Activated CD4-positive, alpha-beta T cell treated with anti-CD3 and anti-CD28 coated beads, Interleukin-2, amount 50 U/mL, for 1 hour (primary cell): ENCODE measurements at regions not wholly inside any gene's neighbourhood (a gene's known extent, or its start where the extent isn't known, plus 50 kb on each side); places are given as distances from the start of the nearest gene placed in this dataset.
"Not testable (repeated sequence)": the region's sequence is repeated elsewhere in the genome, so short reads cannot be mapped to it uniquely, and the experiment has no call there.

ENCODE experiments used
- DNase-seq: peaks from one replicate; pipeline ENCODE4 v3.0.0-alpha.2; 2020

DNA sequence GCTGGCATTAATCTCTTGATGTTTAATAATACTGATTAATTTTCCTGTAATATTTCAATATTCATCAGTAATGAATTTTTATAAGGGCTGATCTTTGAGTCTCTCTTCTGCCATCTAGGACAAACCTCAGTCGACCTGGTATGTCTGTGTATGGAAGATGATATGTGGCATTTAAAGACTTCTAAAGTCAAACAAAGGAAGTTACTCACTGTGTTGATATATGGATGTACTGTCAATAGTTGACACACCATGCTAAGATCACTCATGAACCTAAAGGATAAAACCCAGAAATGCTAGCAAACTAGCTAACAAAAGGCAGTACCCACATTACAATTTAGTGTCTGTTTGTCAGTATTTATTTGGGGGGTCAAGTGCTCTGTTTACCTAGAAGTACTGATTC is 380.7 kb upstream of the GOT2 start:
- DNase-seq, result no peak

GRCh38 chr16:59113004-59113670 is 379.0 kb upstream of the GOT2 start:
- no peak for DNase-seq

GRCh38 chr16:59111280-59111679 is 377.2 kb upstream of the GOT2 start:
- no peak for DNase-seq

- DNase-seq, result no peak
Observed at GRCh38 chr16:59108374-59108773, 374.3 kb upstream of the GOT2 start.

- not testable (repeated sequence) for DNase-seq
Observed at GRCh38 chr16:59096682-59097081, 362.6 kb upstream of the GOT2 start.

- no peak for DNase-seq
Observed at GRCh38 chr16:59090541-59090940, 356.4 kb upstream of the GOT2 start.

DNA sequence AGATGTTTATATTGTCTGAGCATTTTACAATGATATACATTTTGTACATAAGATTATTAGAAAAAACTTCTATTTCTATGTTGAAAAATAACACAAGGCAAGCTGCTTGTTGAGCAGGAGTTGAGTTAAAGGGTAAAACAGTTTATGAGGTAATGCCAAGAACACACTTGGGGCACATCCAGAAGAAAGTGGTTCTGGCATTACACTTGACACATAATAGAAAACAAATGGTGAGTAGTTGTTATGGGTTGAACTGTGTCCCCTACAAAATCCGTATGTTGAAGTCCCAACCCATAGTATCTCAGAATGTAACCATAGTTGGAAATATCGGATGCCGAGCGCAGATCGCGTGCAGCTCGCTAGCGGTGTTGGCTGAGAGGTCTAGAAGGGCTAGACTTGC is 354.3 kb upstream of the GOT2 start:
- DNase-seq, result no peak

GRCh38 chr16:59087641-59088040 is 353.5 kb upstream of the GOT2 start:
- DNase-seq, result no peak

- no peak for DNase-seq
Observed at GRCh38 chr16:59067205-59067604, 333.1 kb upstream of the GOT2 start.

DNA sequence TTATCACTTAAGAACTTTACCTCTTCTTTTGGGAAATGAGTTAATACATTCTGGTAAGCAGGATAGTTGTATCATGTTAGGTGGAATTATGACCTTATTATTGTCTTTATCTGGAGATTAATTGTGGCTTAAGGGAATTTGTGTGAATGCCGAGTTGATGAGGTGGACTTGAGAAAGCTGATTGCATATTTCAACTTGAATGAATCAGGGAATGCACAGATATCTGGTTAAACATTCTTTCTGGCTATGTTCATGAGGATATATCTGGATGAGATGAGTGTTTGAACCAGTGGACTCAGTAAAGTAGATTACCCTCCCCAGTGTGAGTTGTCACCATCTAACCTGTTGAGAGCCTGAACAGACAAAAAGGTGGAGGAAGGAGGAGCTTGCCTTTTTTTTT is 326.1 kb upstream of the GOT2 start:
- no peak for DNase-seq

DNA sequence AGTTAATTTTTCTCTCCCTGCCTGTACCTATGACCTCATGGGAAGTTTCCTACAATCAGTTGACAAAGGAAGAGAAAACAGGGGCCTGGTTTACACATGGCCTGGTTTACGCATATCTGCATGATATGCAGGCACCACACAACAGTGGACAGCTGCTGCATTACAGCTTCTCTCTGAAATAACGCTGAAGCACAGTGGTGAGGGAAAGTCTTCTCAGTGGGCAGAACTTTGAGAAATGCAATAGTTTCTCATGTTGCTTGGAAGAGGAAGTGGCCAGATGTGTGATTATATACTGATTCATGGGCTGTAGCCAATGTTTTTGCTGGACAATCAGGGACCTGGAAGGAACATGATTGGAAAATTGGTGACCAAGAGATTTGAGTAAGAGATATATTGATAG is 324.1 kb upstream of the GOT2 start:
- DNase-seq, result no peak

GRCh38 chr16:59053911-59054310 is 319.8 kb upstream of the GOT2 start:
- no peak for DNase-seq

- DNase-seq, result no peak
Observed at GRCh38 chr16:59052231-59052630, 318.1 kb upstream of the GOT2 start.

DNA sequence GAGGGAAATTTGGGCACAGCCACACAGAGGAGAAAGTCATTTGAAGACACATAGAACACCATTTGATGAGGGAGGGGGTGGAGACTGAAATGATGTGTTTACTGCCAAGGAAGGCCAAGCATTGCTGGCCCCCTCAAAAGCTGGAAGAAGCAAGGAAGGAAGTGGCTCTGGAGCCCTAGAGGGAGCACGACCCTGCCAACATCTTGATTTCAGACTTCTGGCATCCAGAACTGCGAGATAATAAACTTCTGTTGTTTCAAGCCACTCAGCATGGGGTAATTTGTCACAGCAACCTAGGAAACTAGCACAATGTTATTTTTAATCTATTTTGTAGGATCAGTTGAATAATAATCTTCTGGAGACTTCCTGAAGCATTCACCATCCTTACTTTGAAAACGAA is 314.8 kb upstream of the GOT2 start:
- DNase-seq, result no peak

- no peak for DNase-seq
Observed at GRCh38 chr16:59047114-59047513, 313.0 kb upstream of the GOT2 start.

DNA sequence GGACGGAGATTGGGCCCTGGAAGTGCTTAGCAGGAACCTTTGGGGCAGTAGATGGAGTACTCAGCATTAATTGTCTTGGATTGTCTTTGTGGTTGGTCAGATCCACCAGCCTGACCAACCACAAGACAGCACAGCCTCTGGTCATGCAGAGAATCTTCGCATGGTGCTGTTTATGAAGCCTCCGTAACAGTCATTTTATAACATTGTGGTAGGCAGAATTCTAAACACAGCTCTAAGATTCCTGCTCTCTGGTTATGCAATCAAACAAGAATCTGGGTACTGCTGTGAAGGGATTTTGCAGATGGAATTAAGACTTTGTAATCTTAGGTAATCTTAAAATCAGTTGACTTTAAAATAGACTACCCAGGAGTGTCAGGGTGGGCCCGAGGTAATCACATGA is 312.2 kb upstream of the GOT2 start:
- no peak for DNase-seq

DNA sequence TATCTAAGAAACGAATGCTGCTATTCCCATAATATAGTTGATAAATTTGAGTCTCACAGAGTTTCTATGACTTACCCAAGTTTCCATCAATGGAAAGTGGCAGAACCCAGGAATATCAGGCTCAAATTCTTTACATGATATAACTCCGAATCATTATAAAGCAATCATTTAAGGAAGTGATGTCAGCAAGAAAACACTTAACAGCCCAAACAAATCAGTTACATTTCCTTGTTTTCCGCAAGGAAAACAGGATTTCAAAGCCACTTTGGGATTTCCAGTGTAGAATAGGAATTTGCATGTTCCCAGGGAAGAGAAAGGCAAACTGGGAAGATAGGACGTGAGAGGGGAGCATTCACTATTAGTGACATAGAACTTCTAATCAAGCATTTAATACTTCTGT is 311.4 kb upstream of the GOT2 start:
- no peak for DNase-seq

GRCh38 chr16:59044616-59045015 is 310.5 kb upstream of the GOT2 start:
- DNase-seq, result no peak

- no peak for DNase-seq
Observed at GRCh38 chr16:59042301-59042700, 308.2 kb upstream of the GOT2 start.

- DNase-seq, result no peak
Observed at GRCh38 chr16:59039066-59039720, 305.1 kb upstream of the GOT2 start.

DNA sequence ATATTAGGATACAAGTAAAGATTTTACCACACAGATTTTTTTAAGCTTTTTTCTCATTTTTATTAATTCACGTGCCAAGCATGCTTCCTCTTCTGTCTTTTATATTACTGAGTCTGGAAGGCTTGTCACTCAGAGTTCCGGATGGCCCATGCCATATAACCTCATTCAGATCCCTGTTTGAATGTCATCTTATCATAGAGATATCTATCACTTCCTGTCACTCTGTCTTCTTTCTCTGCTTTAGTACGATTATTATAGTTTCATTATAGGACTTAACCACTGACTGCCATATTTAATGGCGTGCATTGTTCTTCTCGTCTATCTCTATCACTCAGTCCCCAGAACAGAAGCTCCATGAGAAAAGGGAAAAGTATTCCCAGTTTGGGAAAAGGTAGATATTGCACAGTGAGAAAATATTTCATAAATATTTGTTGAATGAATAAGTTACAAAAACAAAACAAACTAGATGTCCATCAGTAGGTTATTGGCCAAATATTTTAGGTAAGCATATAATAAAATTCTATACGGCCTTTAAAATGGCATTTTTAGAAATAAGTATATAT is 296.9 kb upstream of the GOT2 start:
- DNase-seq, result no peak

DNA sequence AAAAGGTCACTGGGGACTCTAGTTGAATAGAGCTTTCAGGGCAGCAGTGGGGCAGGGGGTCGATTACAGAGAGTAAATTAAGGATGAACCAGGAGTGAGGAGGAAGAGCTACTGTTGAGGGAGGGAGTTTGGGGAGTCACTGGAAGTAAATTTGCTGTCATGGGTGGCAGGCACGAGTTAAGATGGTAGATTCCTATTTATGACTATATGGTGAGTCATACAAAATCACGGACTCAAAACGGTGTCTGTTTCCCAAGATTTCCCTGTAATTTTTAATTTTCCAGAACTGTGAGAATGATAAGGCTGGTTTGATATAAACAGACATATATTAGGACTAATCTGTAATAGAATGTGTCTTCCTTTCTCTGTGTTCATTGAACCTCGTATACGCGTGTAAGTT is 287.6 kb upstream of the GOT2 start:
- no peak for DNase-seq

DNA sequence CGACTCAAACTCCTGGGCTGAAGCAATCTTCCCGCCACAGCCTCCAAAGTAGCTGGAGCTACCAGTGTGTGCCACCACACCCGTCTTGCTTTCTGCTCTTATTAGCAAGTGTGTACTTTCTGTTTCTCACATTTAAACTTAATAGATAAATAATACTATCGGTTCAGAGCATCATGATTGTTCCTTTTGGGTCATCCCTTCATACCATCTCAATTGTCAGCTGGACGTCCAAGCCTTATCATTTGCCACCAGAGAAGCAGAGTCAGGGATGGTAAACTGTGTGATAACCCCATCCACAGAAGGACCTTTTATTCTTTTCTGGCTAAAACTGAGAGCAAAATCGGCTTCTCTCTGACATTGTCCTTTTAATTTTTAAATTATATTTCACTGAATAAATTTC is 279.8 kb upstream of the GOT2 start:
- no peak for DNase-seq

DNA sequence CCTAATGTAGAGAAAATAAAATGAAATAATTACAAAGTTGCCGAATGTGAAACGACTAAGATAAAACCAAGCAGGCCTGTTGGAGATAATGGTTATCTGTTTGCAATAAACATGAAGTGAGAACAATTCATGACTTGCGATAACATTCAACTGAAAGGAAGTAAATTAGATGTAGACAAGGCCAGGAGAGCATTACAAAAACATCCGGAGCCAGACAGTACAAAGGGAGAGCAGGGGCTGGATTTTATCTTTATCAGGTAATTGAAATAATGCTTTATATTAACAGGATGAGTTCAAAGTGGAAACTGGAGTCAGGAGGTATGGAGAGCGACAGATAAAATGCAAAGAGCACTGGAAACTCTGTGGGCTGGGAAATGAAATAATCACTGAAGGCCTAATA is 265.6 kb upstream of the GOT2 start:
- DNase-seq, result no peak

- DNase-seq, result not testable (repeated sequence)
Observed at GRCh38 chr16:58992755-58993154, 258.6 kb upstream of the GOT2 start.
